ENCODE measurements at regions not wholly inside any gene's neighbourhood (a gene's known extent, or its start where the extent isn't known, plus 50 kb on each side); places are given as distances from the start of the nearest gene placed in this dataset.

- no peak for DNase-seq (ENCODE audit: unreplicated experiment)
- no peaks in the 10 kb centered on the region for H3K27me3 Mint-ChIP-seq (ENCODE audit: insufficient read depth, unreplicated experiment)
- ChIA-PET CTCF (no interaction called here), POLR2A (no interaction called here)
- no peak overlapping the region for H3K4me3 Mint-ChIP-seq (ENCODE audit: unreplicated experiment)
- H3K4me1 Mint-ChIP-seq (ENCODE audit: insufficient read depth, unreplicated experiment): no peaks in the 10 kb centered on the region
- no peaks in the 10 kb centered on the region for H3K36me3 Mint-ChIP-seq (ENCODE audit: insufficient read depth, unreplicated experiment)
- no peak for TF ChIP-seq CTCF (IDR thresholded peaks at IDR 0.05; ENCODE audit: unreplicated experiment)
- H3K27ac Mint-ChIP-seq (ENCODE audit: low read depth, unreplicated experiment): no peak overlapping the region
- BruUV-seq (replicated peaks): no TSS peak
- H3K9me3 Mint-ChIP-seq (ENCODE audit: unreplicated experiment): no peaks in the 10 kb centered on the region
- intact Hi-C loops (cut with micrococcal nuclease): no loop called here
Measured at GRCh38 chr12:77555074-77555473, 275.6 kb upstream of the NAV3 start.

DNA sequence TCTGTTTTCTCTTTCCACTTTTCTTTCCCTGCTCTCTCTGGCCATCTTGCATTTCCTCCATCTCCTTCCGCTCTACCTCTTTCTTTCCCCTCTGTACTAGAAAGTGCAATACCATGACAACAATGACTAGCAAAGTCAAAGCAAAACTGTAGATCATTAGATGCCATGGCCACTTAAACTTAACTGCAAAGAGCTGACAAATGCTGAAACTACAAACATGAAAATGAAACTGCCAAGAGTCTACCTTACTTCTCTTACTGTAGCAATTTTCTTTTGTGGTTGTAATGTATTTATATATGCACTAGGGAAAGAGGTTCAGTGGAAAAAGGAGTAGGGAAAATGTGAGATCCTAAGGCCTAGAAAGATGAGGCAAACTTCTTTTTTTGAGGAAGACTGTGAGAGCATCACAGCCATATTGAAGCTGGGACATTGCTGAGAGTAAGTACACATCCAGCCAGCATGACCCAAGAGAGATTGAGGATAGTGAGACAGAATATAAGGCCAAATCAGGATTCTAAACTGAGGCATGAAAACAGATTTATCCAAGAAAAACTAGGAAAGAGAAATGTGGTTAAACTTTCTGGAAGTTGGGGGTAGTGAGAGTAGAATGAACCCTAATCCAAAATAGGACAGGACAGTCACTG, 276.6 kb upstream of the NAV3 start:
- no peak for DNase-seq (ENCODE audit: unreplicated experiment)
- Mint-ChIP-seq H3K4me1 (ENCODE audit: insufficient read depth, unreplicated experiment) (no peaks in the 10 kb centered on the region), H3K27me3 (ENCODE audit: insufficient read depth, unreplicated experiment) (no peaks in the 10 kb centered on the region), H3K27ac (ENCODE audit: low read depth, unreplicated experiment) (no peak overlapping the region), H3K36me3 (ENCODE audit: insufficient read depth, unreplicated experiment) (no peaks in the 10 kb centered on the region), H3K4me3 (ENCODE audit: unreplicated experiment) (no peak overlapping the region), H3K9me3 (ENCODE audit: unreplicated experiment) (no peaks in the 10 kb centered on the region)
- intact Hi-C loops (cut with micrococcal nuclease): no loop called here
- no peak for TF ChIP-seq CTCF (IDR thresholded peaks at IDR 0.05; ENCODE audit: unreplicated experiment)
- ChIA-PET CTCF (no interaction called here), POLR2A (no interaction called here)
- BruUV-seq (replicated peaks): no TSS peak

GRCh38 chr12:77549383-77550128, 281.1 kb upstream of the NAV3 start:
- ChIA-PET POLR2A (interaction anchor here (0.5 kb wide), 1 partner anchor 111 kb away, joined by 3 read pairs; no protein-coding TSS in a partner anchor), CTCF (interaction anchor here (0.6 kb wide), 1 partner anchor 407 kb away, joined by 3 read pairs; no protein-coding TSS in a partner anchor)
- intact Hi-C loops (cut with micrococcal nuclease): no loop called here
- no TSS peak for BruUV-seq (replicated peaks)
- TF ChIP-seq CTCF (IDR thresholded peaks at IDR 0.05; ENCODE audit: unreplicated experiment): no peak
- H3K27ac Mint-ChIP-seq (ENCODE audit: low read depth, unreplicated experiment): no peak overlapping the region
- H3K36me3 Mint-ChIP-seq (ENCODE audit: insufficient read depth, unreplicated experiment): no peaks in the 10 kb centered on the region
- H3K27me3 Mint-ChIP-seq (ENCODE audit: insufficient read depth, unreplicated experiment): no peaks in the 10 kb centered on the region
- H3K4me1 Mint-ChIP-seq (ENCODE audit: insufficient read depth, unreplicated experiment): no peaks in the 10 kb centered on the region
- no peak overlapping the region for H3K4me3 Mint-ChIP-seq (ENCODE audit: unreplicated experiment)
- no peak for DNase-seq (ENCODE audit: unreplicated experiment)
- no peaks in the 10 kb centered on the region for H3K9me3 Mint-ChIP-seq (ENCODE audit: unreplicated experiment)

- H3K4me3 Mint-ChIP-seq (ENCODE audit: unreplicated experiment): no peak overlapping the region
- no peaks in the 10 kb centered on the region for H3K36me3 Mint-ChIP-seq (ENCODE audit: insufficient read depth, unreplicated experiment)
- no peaks in the 10 kb centered on the region for H3K4me1 Mint-ChIP-seq (ENCODE audit: insufficient read depth, unreplicated experiment)
- H3K9me3 Mint-ChIP-seq (ENCODE audit: unreplicated experiment): no peaks in the 10 kb centered on the region
- TF ChIP-seq CTCF (IDR thresholded peaks at IDR 0.05; ENCODE audit: unreplicated experiment): no peak
- ChIA-PET POLR2A (no interaction called here), CTCF (no interaction called here)
- no peaks in the 10 kb centered on the region for H3K27me3 Mint-ChIP-seq (ENCODE audit: insufficient read depth, unreplicated experiment)
- intact Hi-C loops (cut with micrococcal nuclease): no loop called here
- H3K27ac Mint-ChIP-seq (ENCODE audit: low read depth, unreplicated experiment): no peak overlapping the region
- BruUV-seq (replicated peaks): no TSS peak
- DNase-seq (ENCODE audit: unreplicated experiment): no peak
Measured at GRCh38 chr12:77548797-77549196, 281.9 kb upstream of the NAV3 start.
